Activated naive CD4-positive, alpha-beta T cell treated with anti-CD3 and anti-CD28 coated beads, Interleukin-2, amount 50 U/mL, for 24 hours (primary cell): ENCODE measurements at regions not wholly inside any gene's neighbourhood (a gene's known extent, or its start where the extent isn't known, plus 50 kb on each side); places are given as distances from the start of the nearest gene placed in this dataset.

Experiments used
- H3K27ac Mint-ChIP-seq: one replicate; pipeline ENCODE4 v1.8.0; 2021; ENCODE audit warnings: mild to moderate bottlenecking, mixed read lengths
- H3K27me3 Mint-ChIP-seq: one replicate; pipeline ENCODE4 v1.8.0; 2021; ENCODE audit warnings: mixed read lengths
- H3K36me3 Mint-ChIP-seq: one replicate; pipeline ENCODE4 v1.8.0; 2021; ENCODE audit warnings: mixed read lengths
- H3K4me1 Mint-ChIP-seq: one replicate; pipeline ENCODE4 v1.8.0; 2021; ENCODE audit warnings: mixed read lengths
- H3K4me3 Mint-ChIP-seq: one replicate; pipeline ENCODE4 v1.8.0; 2021; ENCODE audit warnings: mild to moderate bottlenecking, mixed read lengths
- H3K9me3 Mint-ChIP-seq: one replicate; pipeline ENCODE4 v1.8.0; 2021; ENCODE audit warnings: mixed read lengths

DNA sequence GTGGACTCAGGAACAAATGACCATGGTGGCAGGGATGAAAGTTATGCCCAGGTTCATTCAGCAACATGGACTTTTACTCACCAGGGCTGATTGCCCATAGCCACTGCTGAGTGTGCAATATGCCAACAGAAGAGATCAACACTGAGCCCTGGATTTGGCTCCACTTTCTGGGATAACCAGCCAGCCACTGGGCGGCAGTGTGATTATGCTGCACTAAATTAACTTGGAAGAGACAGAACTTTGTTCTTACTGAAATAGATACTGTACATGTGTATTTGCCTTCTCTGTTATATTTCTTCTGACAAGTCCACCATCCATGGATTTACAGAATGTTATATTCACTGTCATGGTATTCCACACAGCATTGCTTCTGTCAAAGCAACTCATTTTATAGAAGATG, 257.4 kb downstream of the TDRD3 start:
- Mint-ChIP-seq H3K27ac (no peak overlapping the region), H3K4me3 (no peak overlapping the region), H3K36me3 (no peaks in the 10 kb centered on the region), H3K9me3 (no peaks in the 10 kb centered on the region), H3K4me1 (no peaks in the 10 kb centered on the region), H3K27me3 (no peaks in the 10 kb centered on the region)

DNA sequence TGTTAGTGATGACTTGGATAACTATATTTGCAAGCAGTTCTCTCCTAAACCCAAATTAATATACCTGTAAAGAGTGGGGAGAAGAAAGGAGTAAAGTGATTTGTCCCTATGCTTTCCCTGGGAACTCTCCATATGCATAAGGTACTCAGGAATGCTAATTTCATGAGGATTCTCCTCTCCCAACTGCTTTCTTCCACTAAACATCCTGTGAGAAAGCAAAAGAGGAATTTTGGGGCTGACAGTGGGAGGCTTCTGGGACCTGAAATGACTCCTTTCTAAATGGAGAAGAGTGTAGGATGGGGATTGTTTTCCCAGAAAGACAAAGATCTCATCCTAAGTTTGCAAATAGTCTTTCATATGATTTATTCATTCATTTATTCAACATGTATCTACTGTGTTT, 250.5 kb downstream of the TDRD3 start:
- Mint-ChIP-seq H3K4me3 (no peak overlapping the region), H3K27me3 (peaks cover 5% of the 10 kb centered on the region), H3K36me3 (no peaks in the 10 kb centered on the region), H3K9me3 (no peaks in the 10 kb centered on the region), H3K4me1 (no peaks in the 10 kb centered on the region), H3K27ac (no peak overlapping the region)

DNA sequence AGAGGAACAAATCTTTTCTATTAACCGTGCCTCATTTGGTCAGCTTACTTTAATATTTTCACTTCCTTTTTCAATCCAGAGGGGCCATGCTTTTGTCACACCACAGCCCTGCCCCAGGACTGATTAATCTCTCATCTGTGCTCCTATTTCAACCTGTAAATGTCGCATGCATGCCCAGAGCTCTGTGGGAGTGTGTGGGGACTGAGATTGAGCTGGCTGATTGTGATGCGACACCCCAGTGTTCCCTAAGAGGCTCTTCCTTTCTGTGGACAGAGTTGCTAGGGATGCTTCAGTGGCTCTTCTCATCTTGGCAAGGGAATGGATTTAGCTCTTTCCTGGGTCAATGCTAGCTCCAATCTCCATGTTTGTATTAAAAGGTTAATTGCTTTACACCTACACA, 249.6 kb downstream of the TDRD3 start:
- no peaks in the 10 kb centered on the region for H3K4me1 Mint-ChIP-seq
- no peaks in the 10 kb centered on the region for H3K36me3 Mint-ChIP-seq
- H3K4me3 Mint-ChIP-seq, result no peak overlapping the region
- H3K27me3 Mint-ChIP-seq, result peaks cover 5% of the 10 kb centered on the region
- no peaks in the 10 kb centered on the region for H3K9me3 Mint-ChIP-seq
- H3K27ac Mint-ChIP-seq, result no peak overlapping the region

DNA sequence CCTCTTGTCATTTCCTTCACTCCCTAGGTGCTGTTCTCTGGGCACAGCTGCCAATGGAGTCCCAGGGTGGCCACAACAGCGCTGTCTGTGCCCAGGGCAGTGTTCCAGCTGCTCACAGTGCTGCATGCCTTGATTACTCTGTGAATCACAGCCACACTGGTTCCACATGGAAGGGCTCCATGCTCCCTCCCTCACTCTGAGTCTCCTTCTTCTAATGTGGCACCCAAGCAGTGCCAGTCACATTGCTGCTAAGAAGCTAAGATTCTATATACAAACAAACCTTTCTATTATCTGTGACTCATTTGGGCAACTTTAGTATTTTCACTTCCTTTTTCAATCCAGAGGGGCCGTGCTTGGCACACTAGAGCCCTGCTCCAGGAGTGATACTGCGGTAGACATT, 248.7 kb downstream of the TDRD3 start:
- H3K27ac Mint-ChIP-seq, result no peak overlapping the region
- H3K36me3 Mint-ChIP-seq, result no peaks in the 10 kb centered on the region
- peaks cover 5% of the 10 kb centered on the region for H3K27me3 Mint-ChIP-seq
- no peaks in the 10 kb centered on the region for H3K9me3 Mint-ChIP-seq
- no peak overlapping the region for H3K4me3 Mint-ChIP-seq
- H3K4me1 Mint-ChIP-seq, result no peaks in the 10 kb centered on the region

DNA sequence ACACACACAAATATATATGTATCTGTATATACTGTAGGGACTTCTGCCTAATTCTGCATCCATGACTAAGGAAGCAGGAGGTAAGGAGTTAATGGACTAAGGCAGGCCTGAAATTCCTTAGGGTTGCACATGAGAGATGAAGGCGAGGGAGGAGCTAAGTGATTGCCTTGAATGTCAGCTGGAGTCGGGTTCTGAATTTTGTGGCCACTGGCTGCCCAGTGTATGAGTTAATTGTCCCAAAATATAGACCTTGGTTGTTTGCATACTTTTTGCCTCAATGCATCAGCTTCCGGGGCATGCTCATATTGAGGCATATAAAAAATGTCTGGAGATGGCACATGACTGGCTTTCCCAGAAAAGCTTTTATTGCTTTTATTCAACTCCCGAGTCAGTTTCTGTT, 245.5 kb downstream of the TDRD3 start:
- no peaks in the 10 kb centered on the region for H3K4me1 Mint-ChIP-seq
- no peak overlapping the region for H3K27ac Mint-ChIP-seq
- H3K27me3 Mint-ChIP-seq, result peaks cover 6% of the 10 kb centered on the region
- H3K4me3 Mint-ChIP-seq, result no peak overlapping the region
- H3K9me3 Mint-ChIP-seq, result no peaks in the 10 kb centered on the region
- H3K36me3 Mint-ChIP-seq, result no peaks in the 10 kb centered on the region

DNA sequence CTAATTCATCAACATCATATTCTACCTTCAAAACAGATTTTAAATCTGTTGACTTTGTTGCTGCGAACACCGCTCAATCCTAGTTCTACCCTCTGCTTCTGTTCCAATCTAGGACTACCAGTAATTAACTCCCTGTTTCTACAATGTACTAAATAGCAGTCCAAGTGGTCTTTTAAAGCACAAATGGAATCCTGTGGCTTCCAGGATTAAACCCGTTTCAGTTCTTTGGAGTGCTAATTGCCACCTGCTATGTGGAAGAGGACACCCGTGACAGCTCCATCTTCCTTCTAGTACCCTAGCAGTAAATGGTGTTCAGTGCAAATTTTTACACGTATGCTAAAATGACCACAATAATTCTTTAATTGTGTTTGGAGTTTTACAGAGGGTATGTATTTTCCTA, 232.1 kb downstream of the TDRD3 start:
- Mint-ChIP-seq H3K4me3 (no peak overlapping the region), H3K4me1 (no peaks in the 10 kb centered on the region), H3K36me3 (no peaks in the 10 kb centered on the region), H3K27ac (no peak overlapping the region), H3K27me3 (peaks cover under 1% of the 10 kb centered on the region), H3K9me3 (no peaks in the 10 kb centered on the region)

DNA sequence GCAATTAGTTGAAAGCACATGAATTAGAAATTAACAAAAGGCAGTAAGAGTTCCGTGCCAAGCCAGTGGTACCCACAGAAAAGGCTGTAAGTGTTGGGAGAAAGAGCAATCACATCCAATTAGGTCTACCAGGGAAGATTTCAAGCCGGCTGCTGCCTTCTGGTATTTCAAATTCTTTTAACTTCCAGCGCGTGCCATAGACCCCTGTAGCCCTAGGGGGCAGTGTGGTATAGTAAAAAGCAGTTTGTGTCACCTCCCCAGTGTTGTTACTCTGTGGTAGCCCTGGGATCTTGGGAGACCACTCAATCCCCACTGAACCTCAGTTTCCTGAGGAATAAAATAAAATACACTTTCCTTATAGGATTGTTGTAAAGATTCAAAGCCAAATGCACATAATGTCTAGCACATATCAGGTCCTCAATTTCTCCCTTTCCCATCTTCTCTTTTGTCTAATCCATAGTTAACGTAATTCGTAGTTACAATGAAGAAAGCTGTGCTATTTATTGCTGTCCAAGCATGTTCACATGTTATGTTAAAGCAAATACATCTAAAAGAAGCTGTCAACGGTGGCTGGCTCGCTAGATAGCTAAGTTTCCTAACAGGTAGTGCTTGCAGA, 230.2 kb downstream of the TDRD3 start:
- no peak overlapping the region for H3K4me3 Mint-ChIP-seq
- H3K4me1 Mint-ChIP-seq, result no peaks in the 10 kb centered on the region
- no peaks in the 10 kb centered on the region for H3K9me3 Mint-ChIP-seq
- no peaks in the 10 kb centered on the region for H3K36me3 Mint-ChIP-seq
- H3K27me3 Mint-ChIP-seq, result peaks cover 4% of the 10 kb centered on the region
- H3K27ac Mint-ChIP-seq, result no peak overlapping the region
